Transverse colon (tissue), 4 donors: ENCODE measurements at regions not wholly inside any gene's neighbourhood (a gene's known extent, or its start where the extent isn't known, plus 50 kb on each side); places are given as distances from the start of the nearest gene placed in this dataset.

ENCODE experiments used
- DNase-seq: peaks from one replicate; pipeline ENCODE4 v3.0.0-alpha.2; 2019
- H3K27ac ChIP-seq, 4 donors: fragments of 200-600 bp; sonication (generic); 2 replicates each; pipeline ENCODE4 v1.5.1; 2016 to 2018; ENCODE audit warnings: inconsistent platforms in 4 of 4
- H3K27me3 ChIP-seq: fragments of 200-600 bp; sonication (generic); 2 replicates; pipeline ENCODE4 v1.5.1; 2017; ENCODE audit warnings: inconsistent platforms
- H3K36me3 ChIP-seq, 4 donors: fragments of 200-600 bp; sonication (generic); 2 replicates each; pipeline ENCODE4 v1.5.1; 2017 to 2019; ENCODE audit warnings: inconsistent platforms in 4 of 4
- H3K4me1 ChIP-seq, 4 donors: fragments of 200-600 bp; sonication (generic); 2 replicates each; pipeline ENCODE4 v1.5.1; 2017 to 2020; ENCODE audit warnings: inconsistent platforms in 4 of 4
- H3K4me3 ChIP-seq, 4 donors: fragments of 200-600 bp; sonication (generic); 1 replicate in 1 of 4; 2 replicates in 3 of 4; pipeline versions ENCODE4 v1.5.1 to v1.6.1; 2017 to 2019; ENCODE audit warnings: inconsistent platforms in 4 of 4
- H3K9me3 ChIP-seq, 2 donors: fragments of 200-600 bp; sonication (generic); 2 replicates each; pipeline ENCODE4 v1.5.1; 2017 to 2019; ENCODE audit warnings: inconsistent platforms in 2 of 2
- CTCF ChIP-seq, 5 experiments: fragments of 200-600 bp in 3 of 5; fragments of 450-650 bp in 2 of 5; sonication (generic) in 3 of 5; IDR thresholded peaks; 1 replicate in 2 of 5; 2 replicates in 3 of 5; pipeline ENCODE4 v1.5.1; 2016 to 2017; ENCODE audit warnings: antibody characterized with exemption in 5 of 5, inconsistent platforms in 3 of 5, mild to moderate bottlenecking in 2 of 5, moderate library complexity in 1 of 5
- EP300 ChIP-seq: sonication (generic); formaldehyde crosslinking; IDR thresholded peaks from one replicate; pipeline ENCODE4 v1.6.1; 2017; ENCODE audit warnings: antibody characterized with exemption, low read depth
- POLR2A ChIP-seq: fragments of 450-650 bp; IDR thresholded peaks from one replicate; pipeline ENCODE4 v1.6.1; 2016; ENCODE audit warnings: antibody characterized with exemption, mild to moderate bottlenecking, moderate library complexity
- POLR2AphosphoS5 ChIP-seq, 3 donors: sonication (generic); formaldehyde crosslinking; IDR thresholded peaks; one replicate each; pipeline ENCODE4 v1.6.1; 2016; ENCODE audit warnings: antibody characterized with exemption in 3 of 3
- WGBS, 2 donors: methylation state at CpG; one replicate each; pipeline ENCODE4 v1.1.5; 2018; ENCODE audit warnings: low coverage in 1 of 2; 5-methylcytosine and 5-hydroxymethylcytosine counted together
- in situ Hi-C, 4 donors: fragments of 200-750 bp; cut with MboI; loops; one replicate each; pipeline versions ENCODE4 v1.15.0 to v1.15.1; 2017; ENCODE audit warnings: low sequenced_read_pairs in 3 of 4, low pct_ligation_motif_present in 1 of 4, low pct_unique_long_range_greater_than_20kb in 1 of 4
- intact Hi-C: fragments of 100-400 bp; cut with DNase I; formaldehyde crosslinking; loops from one replicate; pipeline ENCODE4 v1.15.1; 2023; ENCODE audit warnings: low total_unique reads

- Histone ChIP-seq H3K4me3 (no peak overlapping the region), H3K36me3 (no peaks in the 10 kb centered on the region), H3K27me3 (no peaks in the 10 kb centered on the region), H3K4me1 (no peaks in the 10 kb centered on the region), H3K27ac (no peak overlapping the region), H3K9me3 (no peaks in the 10 kb centered on the region)
- TF ChIP-seq POLR2A = no peak
- TF ChIP-seq EP300 = no peak
- no peak for DNase-seq
- intact Hi-C loops = no loop called here
- WGBS, 2 donors = 38 to 50% methylated on average over 5 to 6 of the region's 6 CpGs
- in situ Hi-C loops = no loop called here
Observed at GRCh38 chrX:140933874-140934655, 68.3 kb upstream of the SPANXB1 start.

GRCh38 chrX:140943513-140943912, 58.9 kb upstream of the SPANXB1 start:
- WGBS, 2 donors = 84% methylated on average over 2 of the region's 2 CpGs; no CpG with 5 or more reads in 1 of the 2 donors
- intact Hi-C loops (no loop called here), in situ Hi-C loops (no loop called here)
- TF ChIP-seq EP300 = no peak
- TF ChIP-seq POLR2AphosphoS5 (IDR thresholded peaks at IDR 0.05) = no peak
- no peak for TF ChIP-seq CTCF (IDR thresholded peaks at IDR 0.05)
- TF ChIP-seq POLR2A = no peak
- H3K4me1 ChIP-seq = no peaks in the 10 kb centered on the region
- no peaks in the 10 kb centered on the region for H3K27me3 ChIP-seq
- H3K27ac ChIP-seq = no peak overlapping the region
- no peak for DNase-seq
- H3K4me3 ChIP-seq = no peak overlapping the region
- H3K36me3 ChIP-seq = no peaks in the 10 kb centered on the region
- H3K9me3 ChIP-seq = no peaks in the 10 kb centered on the region

- Histone ChIP-seq H3K4me3 (no peak overlapping the region), H3K4me1 (no peaks in the 10 kb centered on the region), H3K27me3 (no peaks in the 10 kb centered on the region), H3K9me3 (no peaks in the 10 kb centered on the region), H3K36me3 (no peaks in the 10 kb centered on the region), H3K27ac (no peak overlapping the region)
- intact Hi-C loops = no loop called here
- in situ Hi-C loops = no loop called here
- DNase-seq = no peak
- TF ChIP-seq POLR2A (no peak), EP300 (no peak), POLR2AphosphoS5 (IDR thresholded peaks at IDR 0.05) (no peak), CTCF (IDR thresholded peaks at IDR 0.05) (no peak)
- WGBS, 2 donors = 72% methylated on average over 3 of the region's 3 CpGs; no CpG with 5 or more reads in 1 of the 2 donors
Observed at GRCh38 chrX:140944710-140945109, 57.7 kb upstream of the SPANXB1 start.

- DNase-seq = no peak
- H3K36me3 ChIP-seq = no peaks in the 10 kb centered on the region
- no peaks in the 10 kb centered on the region for H3K9me3 ChIP-seq
- in situ Hi-C loops (no loop called here), intact Hi-C loops (no loop called here)
- no peaks in the 10 kb centered on the region for H3K27me3 ChIP-seq
- TF ChIP-seq EP300 = no peak
- no peak for TF ChIP-seq POLR2AphosphoS5 (IDR thresholded peaks at IDR 0.05)
- no peak for TF ChIP-seq POLR2A
- no peak for TF ChIP-seq CTCF (IDR thresholded peaks at IDR 0.05)
- no peak overlapping the region for H3K4me3 ChIP-seq
- 60 to 70% methylated on average over 5 of the region's 5 CpGs for WGBS, 2 donors
- H3K27ac ChIP-seq = no peak overlapping the region
- no peaks in the 10 kb centered on the region for H3K4me1 ChIP-seq
Observed at GRCh38 chrX:140948827-140949226, 53.6 kb upstream of the SPANXB1 start.
